ENCODE measurements at regions not wholly inside any gene's neighbourhood (a gene's known extent, or its start where the extent isn't known, plus 50 kb on each side); places are given as distances from the start of the nearest gene placed in this dataset.

DNA sequence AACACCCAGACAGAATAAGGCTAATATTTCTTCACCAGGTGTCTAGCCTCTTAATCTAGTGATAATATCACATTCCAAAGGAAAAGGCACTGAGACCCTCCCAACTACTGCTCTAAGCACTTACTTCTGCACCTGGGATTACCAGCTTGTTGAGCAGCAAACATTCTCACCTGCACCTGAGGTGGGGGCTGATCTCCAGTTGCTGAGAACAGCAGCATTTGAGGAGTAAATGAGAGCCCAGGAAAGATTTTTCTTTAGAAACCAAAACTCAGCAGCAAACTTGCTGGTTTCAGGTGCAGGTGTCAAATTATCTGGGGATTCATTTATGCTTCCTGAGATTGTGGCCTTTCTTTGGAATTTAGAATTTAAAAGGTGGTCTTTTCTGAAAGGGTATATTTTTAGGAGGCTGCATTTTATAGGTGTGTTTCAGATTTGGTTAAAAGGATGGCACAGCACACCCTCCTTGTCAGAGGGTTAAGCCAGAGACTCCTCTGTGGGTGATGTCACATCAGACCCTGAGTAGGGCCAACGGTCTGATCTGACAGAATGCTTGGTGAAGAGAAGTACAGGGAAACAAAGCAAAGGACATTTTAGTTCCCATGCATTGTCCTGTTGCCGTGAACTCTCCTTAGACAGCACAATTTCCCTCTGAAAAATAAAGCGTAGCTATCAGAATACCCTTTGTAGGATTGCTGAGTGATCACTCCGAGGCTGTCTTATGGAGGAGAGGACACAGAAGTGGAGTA is 411.0 kb upstream of the ATP11B start:
- CTCF ChIA-PET (ENCODE audit: unreplicated experiment): interaction anchor here (1.8 kb wide), 1 partner anchor 11 kb away, joined by 7 read pairs; no protein-coding TSS in a partner anchor
- Histone ChIP-seq H3K4me2 (ENCODE audit: low read length) (peak overlapping the region; percentile 50), H4K20me1 (ENCODE audit: insufficient read depth, low read length) (no peaks in the 10 kb centered on the region), H3K9me2 (ENCODE audit: insufficient read depth, low read length) (no peaks in the 10 kb centered on the region), H3K4me1 (ENCODE audit: insufficient read depth, low read length, poor library complexity, severe bottlenecking) (peaks cover 46% of the 10 kb centered on the region), H2AFZ (ENCODE audit: low read length) (peak overlapping the region; percentile 35; the same call in 1 of the 2 replicates), H3K4me3 (ENCODE audit: low read depth, low read length, poor library complexity, severe bottlenecking) (no peak overlapping the region), H3K79me2 (ENCODE audit: insufficient read depth, low read depth, low read length) (peaks cover 7% of the 10 kb centered on the region; the same call in 1 of the 2 replicates), H3K36me3 (ENCODE audit: insufficient read depth, low read length) (peaks cover 64% of the 10 kb centered on the region), H3K27ac (ENCODE audit: low read depth, low read length, poor library complexity, severe bottlenecking) (peak overlapping the region; percentile 34), H3K9me3 (ENCODE audit: low read length) (no peaks in the 10 kb centered on the region)
- intact Hi-C loops (cut with micrococcal nuclease; ENCODE audit: unreplicated experiment): no loop called here
- no TSS peak for BruUV-seq (replicated peaks)
- POLR2A ChIA-PET: interaction anchor here (0.7 to 4.6 kb wide), 12 partner anchors 8 to 163 kb away, joined by 3 to 27 read pairs (median 4); no protein-coding TSS in a partner anchor
- TF ChIP-seq, protein P1, sequence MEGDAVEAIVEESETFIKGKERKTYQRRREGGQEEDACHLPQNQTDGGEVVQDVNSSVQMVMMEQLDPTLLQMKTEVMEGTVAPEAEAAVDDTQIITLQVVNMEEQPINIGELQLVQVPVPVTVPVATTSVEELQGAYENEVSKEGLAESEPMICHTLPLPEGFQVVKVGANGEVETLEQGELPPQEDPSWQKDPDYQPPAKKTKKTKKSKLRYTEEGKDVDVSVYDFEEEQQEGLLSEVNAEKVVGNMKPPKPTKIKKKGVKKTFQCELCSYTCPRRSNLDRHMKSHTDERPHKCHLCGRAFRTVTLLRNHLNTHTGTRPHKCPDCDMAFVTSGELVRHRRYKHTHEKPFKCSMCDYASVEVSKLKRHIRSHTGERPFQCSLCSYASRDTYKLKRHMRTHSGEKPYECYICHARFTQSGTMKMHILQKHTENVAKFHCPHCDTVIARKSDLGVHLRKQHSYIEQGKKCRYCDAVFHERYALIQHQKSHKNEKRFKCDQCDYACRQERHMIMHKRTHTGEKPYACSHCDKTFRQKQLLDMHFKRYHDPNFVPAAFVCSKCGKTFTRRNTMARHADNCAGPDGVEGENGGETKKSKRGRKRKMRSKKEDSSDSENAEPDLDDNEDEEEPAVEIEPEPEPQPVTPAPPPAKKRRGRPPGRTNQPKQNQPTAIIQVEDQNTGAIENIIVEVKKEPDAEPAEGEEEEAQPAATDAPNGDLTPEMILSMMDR (conservative IDR thresholded peaks at IDR 0.05; ENCODE audit: low read length): no peak
- no peak for TF ChIP-seq EZH2phosphoT487 (IDR thresholded peaks at IDR 0.05; ENCODE audit: borderline replicate concordance, low read depth, low read length)
- DNase-seq (ENCODE audit: low spot score): peak; percentile 16

- POLR2A ChIA-PET: interaction anchor here (0.5 to 4.6 kb wide), 8 partner anchors 8 to 203 kb away, joined by 3 to 27 read pairs (median 3); no protein-coding TSS in a partner anchor
- Histone ChIP-seq H3K9me3 (ENCODE audit: low read length) (peaks cover 11% of the 10 kb centered on the region), H3K9me2 (ENCODE audit: insufficient read depth, low read length) (no peaks in the 10 kb centered on the region), H4K20me1 (ENCODE audit: insufficient read depth, low read length) (no peaks in the 10 kb centered on the region), H3K27ac (ENCODE audit: low read depth, low read length, poor library complexity, severe bottlenecking) (no peak overlapping the region), H3K4me3 (ENCODE audit: low read depth, low read length, poor library complexity, severe bottlenecking) (no peak overlapping the region), H3K4me2 (ENCODE audit: low read length) (peak overlapping the region; percentile 27; the same call in 1 of the 2 replicates), H2AFZ (ENCODE audit: low read length) (peak overlapping the region; percentile 50; the same call in 1 of the 2 replicates), H3K36me3 (ENCODE audit: insufficient read depth, low read length) (peaks cover 66% of the 10 kb centered on the region), H3K79me2 (ENCODE audit: insufficient read depth, low read depth, low read length) (peaks cover 16% of the 10 kb centered on the region; the same call in 1 of the 2 replicates), H3K4me1 (ENCODE audit: insufficient read depth, low read length, poor library complexity, severe bottlenecking) (peaks cover 46% of the 10 kb centered on the region)
- TF ChIP-seq, protein P1 (conservative IDR thresholded peaks at IDR 0.05; ENCODE audit: low read length): no peak
- no peak for TF ChIP-seq EZH2phosphoT487 (IDR thresholded peaks at IDR 0.05; ENCODE audit: borderline replicate concordance, low read depth, low read length)
- BruUV-seq (replicated peaks): no TSS peak
- intact Hi-C loops (cut with micrococcal nuclease; ENCODE audit: unreplicated experiment): no loop called here
- CTCF ChIA-PET (ENCODE audit: unreplicated experiment): interaction anchor here (0.6 kb wide), 1 partner anchor 9 kb away, joined by 3 read pairs; no protein-coding TSS in a partner anchor
- DNase-seq (ENCODE audit: low spot score): peak; percentile 29
Observed at GRCh38 chr3:182384221-182384620, 409.1 kb upstream of the ATP11B start.

DNA sequence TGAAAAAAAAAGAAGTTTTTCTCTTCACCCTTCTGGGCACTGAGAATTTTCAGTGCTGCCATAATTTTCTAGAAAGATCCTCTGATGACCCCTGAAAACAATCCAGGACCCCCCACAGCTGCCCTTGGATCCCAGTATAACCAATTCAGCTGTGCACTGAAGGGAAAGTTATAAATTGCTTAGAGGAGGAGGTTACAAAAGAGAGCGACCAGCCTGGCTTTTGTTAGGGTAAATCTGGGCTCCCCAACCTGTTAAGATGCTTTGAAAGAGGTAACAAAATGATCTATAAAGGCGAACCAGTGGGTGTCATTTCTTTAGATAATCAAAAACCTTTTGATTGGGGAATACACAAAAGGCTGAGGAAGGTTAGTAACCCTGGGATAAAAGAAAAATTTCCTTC is 407.9 kb upstream of the ATP11B start:
- H4K20me1 ChIP-seq (ENCODE audit: insufficient read depth, low read length): no peaks in the 10 kb centered on the region
- H3K36me3 ChIP-seq (ENCODE audit: insufficient read depth, low read length): peaks cover 72% of the 10 kb centered on the region
- H3K4me2 ChIP-seq (ENCODE audit: low read length): no peak overlapping the region
- BruUV-seq (replicated peaks): no TSS peak
- no peak for TF ChIP-seq EZH2phosphoT487 (IDR thresholded peaks at IDR 0.05; ENCODE audit: borderline replicate concordance, low read depth, low read length)
- TF ChIP-seq, protein P1 (conservative IDR thresholded peaks at IDR 0.05; ENCODE audit: low read length): no peak
- no peak overlapping the region for H3K27ac ChIP-seq (ENCODE audit: low read depth, low read length, poor library complexity, severe bottlenecking)
- H2AFZ ChIP-seq (ENCODE audit: low read length): no peak overlapping the region
- peaks cover 22% of the 10 kb centered on the region for H3K9me3 ChIP-seq (ENCODE audit: low read length)
- no peaks in the 10 kb centered on the region for H3K9me2 ChIP-seq (ENCODE audit: insufficient read depth, low read length)
- H3K4me3 ChIP-seq (ENCODE audit: low read depth, low read length, poor library complexity, severe bottlenecking): no peak overlapping the region
- no peak for DNase-seq (ENCODE audit: low spot score)
- H3K79me2 ChIP-seq (ENCODE audit: insufficient read depth, low read depth, low read length): peaks cover 25% of the 10 kb centered on the region; the same call in 1 of the 2 replicates
- CTCF ChIA-PET (ENCODE audit: unreplicated experiment): no interaction called here
- peaks cover 41% of the 10 kb centered on the region for H3K4me1 ChIP-seq (ENCODE audit: insufficient read depth, low read length, poor library complexity, severe bottlenecking)
- POLR2A ChIA-PET: no interaction called here
- intact Hi-C loops (cut with micrococcal nuclease; ENCODE audit: unreplicated experiment): no loop called here
